ENCODE measurements at regions not wholly inside any gene's neighbourhood (a gene's known extent, or its start where the extent isn't known, plus 50 kb on each side); places are given as distances from the start of the nearest gene placed in this dataset.

DNA sequence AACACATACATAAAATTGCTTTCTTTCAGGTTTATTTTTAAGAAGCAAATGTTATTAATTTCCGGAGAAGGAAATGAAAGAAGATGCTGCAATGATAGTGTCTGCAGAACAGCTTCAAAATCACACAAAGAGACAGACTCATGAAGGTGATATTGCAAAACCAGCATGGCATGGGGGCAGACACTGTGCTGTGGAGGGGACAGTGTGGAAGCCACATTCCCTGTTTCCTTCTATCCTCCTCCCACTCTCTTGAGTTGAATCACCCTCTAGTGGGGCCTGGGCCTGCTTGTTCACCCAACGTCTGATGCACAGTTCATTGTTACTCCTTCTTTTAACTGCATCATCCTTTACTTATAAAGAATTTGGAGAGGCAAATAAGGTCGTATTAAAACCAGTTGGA lies 104.0 kb upstream of the INSIG1 start:
- Histone ChIP-seq H3K4me1 (ENCODE audit: control insufficient read depth, insufficient read depth, low read length) (no peaks in the 10 kb centered on the region), H3K36me3 (ENCODE audit: control insufficient read depth, insufficient read depth, low read length) (no peaks in the 10 kb centered on the region), H3K4me3 (ENCODE audit: low read depth, low read length) (no peak overlapping the region)

DNA sequence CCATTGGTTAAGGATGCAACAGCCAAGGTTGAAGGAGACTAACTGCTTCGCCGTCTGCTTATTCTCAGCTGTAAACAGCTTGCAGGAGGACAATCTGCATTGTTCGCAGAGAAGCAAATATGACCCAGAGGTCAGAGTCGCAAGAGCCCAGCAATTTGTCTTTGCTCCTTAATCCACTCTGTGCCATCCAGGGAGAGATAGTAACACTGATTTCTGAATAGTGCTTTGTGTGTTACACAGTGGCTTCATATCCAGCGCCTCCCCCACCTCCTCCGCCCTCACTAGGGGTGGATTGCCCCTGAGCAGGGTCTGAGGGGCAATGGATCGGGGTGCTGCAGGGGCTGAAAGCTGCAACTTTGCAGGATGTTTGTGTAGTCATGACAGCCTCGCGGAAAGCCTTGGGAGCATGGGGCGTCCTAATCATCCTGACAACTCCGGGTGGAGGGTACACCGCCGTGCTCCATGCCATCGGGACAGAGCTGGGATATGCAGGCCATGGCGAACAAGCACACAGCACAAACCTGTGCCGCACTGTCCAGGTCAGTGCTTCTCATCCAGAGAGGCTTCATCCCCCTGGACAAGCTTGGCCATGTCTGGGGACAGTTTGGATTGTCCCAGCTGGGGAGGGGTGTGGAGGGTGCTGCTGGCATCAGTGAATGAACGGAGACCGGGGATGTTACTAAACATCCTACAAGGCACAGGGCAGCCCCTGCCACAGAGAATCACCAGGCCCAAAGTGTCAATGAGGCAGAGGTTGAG lies 103.1 kb upstream of the INSIG1 start:
- no peaks in the 10 kb centered on the region for H3K36me3 ChIP-seq (ENCODE audit: control insufficient read depth, insufficient read depth, low read length)
- H3K4me3 ChIP-seq (ENCODE audit: low read depth, low read length), result no peak overlapping the region
- H3K9ac ChIP-seq (ENCODE audit: low read depth, low read length), result no peak overlapping the region
- peaks cover 5% of the 10 kb centered on the region for H3K27me3 ChIP-seq (ENCODE audit: control insufficient read depth, insufficient read depth, low read length)
- H3K9me3 ChIP-seq (ENCODE audit: control insufficient read depth, insufficient read depth, low read length), result peaks cover 3% of the 10 kb centered on the region
- no peaks in the 10 kb centered on the region for H3K4me1 ChIP-seq (ENCODE audit: control insufficient read depth, insufficient read depth, low read length)

More for the DNA sequence above, 104.0 kb upstream of the INSIG1 start:
- no peak overlapping the region for H3K9ac ChIP-seq (ENCODE audit: low read depth, low read length)
- peaks cover 3% of the 10 kb centered on the region for H3K9me3 ChIP-seq (ENCODE audit: control insufficient read depth, insufficient read depth, low read length)
- peaks cover 5% of the 10 kb centered on the region for H3K27me3 ChIP-seq (ENCODE audit: control insufficient read depth, insufficient read depth, low read length)

DNA sequence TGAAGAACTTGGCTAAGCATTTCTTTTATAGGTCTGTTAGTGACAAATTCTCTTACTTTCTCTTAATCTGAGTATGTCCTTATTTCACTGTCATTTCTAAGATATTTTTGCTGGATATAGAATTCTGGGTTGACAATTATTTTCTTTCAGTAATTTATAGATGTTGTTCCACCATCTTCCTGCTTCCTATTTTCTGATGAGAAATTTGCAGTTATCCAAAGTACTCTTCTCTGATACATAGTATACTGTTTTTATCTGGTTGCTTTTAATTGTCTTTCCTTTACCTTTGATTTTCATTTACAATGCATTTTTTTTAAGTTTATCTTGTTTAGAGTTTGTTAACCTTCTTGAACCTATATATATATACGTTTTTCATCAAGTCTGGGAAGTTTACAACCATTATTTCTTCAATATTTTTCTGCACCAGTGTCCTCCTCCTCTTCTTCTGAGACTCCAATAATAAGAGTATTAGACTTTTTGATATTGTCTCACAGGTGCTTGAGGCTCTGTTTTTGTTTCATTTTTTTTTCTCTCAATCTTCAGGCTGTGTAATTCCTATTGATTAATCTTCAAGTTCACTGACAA lies 101.6 kb upstream of the INSIG1 start:
- H3K36me3 ChIP-seq (ENCODE audit: control insufficient read depth, insufficient read depth, low read length), result no peaks in the 10 kb centered on the region

DNA sequence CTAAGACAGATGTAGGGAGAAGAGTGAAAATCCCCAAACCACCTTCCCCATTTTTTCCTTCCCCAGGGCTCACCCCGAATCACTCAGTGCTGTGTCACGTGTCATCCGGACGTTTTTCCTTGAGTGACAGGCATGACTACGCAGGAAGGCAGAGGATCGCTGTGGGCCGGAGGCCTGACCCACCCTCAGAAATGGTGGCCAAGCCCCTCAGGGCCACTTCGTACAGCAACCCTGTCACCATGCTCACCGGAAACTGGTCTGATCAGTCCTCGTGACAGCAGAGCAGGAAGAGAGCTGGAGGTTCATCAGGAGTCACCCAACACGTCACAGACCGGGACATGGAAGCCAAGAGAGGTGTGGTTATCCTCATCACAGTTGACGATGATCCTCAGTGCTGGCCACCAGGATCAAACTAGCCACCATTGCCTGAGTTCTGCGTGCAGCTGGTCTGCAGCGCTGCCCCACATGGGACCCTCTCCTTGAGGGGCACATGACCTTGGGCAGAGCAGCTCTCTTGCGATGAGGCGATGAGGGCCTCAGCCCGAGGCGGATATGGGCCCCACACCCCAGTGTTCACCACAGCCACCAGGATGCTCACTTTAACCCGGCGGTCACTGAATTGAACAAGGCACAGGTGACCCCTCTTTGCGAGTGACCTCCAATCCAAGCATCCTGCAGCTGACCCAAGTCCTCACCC lies 99.3 kb upstream of the INSIG1 start:
- Histone ChIP-seq H3K27me3 (ENCODE audit: control insufficient read depth, insufficient read depth, low read length) (no peaks in the 10 kb centered on the region), H3K9ac (ENCODE audit: low read depth, low read length) (no peak overlapping the region), H3K4me3 (ENCODE audit: low read depth, low read length) (no peak overlapping the region), H3K9me3 (ENCODE audit: control insufficient read depth, insufficient read depth, low read length) (no peaks in the 10 kb centered on the region), H3K4me1 (ENCODE audit: control insufficient read depth, insufficient read depth, low read length) (no peaks in the 10 kb centered on the region), H3K36me3 (ENCODE audit: control insufficient read depth, insufficient read depth, low read length) (no peaks in the 10 kb centered on the region)

More for the DNA sequence above, 101.6 kb upstream of the INSIG1 start:
- no peak overlapping the region for H3K9ac ChIP-seq (ENCODE audit: low read depth, low read length)
- peaks cover 3% of the 10 kb centered on the region for H3K9me3 ChIP-seq (ENCODE audit: control insufficient read depth, insufficient read depth, low read length)
- no peak overlapping the region for H3K4me3 ChIP-seq (ENCODE audit: low read depth, low read length)
- no peaks in the 10 kb centered on the region for H3K4me1 ChIP-seq (ENCODE audit: control insufficient read depth, insufficient read depth, low read length)
- H3K27me3 ChIP-seq (ENCODE audit: control insufficient read depth, insufficient read depth, low read length), result peaks cover under 1% of the 10 kb centered on the region

DNA sequence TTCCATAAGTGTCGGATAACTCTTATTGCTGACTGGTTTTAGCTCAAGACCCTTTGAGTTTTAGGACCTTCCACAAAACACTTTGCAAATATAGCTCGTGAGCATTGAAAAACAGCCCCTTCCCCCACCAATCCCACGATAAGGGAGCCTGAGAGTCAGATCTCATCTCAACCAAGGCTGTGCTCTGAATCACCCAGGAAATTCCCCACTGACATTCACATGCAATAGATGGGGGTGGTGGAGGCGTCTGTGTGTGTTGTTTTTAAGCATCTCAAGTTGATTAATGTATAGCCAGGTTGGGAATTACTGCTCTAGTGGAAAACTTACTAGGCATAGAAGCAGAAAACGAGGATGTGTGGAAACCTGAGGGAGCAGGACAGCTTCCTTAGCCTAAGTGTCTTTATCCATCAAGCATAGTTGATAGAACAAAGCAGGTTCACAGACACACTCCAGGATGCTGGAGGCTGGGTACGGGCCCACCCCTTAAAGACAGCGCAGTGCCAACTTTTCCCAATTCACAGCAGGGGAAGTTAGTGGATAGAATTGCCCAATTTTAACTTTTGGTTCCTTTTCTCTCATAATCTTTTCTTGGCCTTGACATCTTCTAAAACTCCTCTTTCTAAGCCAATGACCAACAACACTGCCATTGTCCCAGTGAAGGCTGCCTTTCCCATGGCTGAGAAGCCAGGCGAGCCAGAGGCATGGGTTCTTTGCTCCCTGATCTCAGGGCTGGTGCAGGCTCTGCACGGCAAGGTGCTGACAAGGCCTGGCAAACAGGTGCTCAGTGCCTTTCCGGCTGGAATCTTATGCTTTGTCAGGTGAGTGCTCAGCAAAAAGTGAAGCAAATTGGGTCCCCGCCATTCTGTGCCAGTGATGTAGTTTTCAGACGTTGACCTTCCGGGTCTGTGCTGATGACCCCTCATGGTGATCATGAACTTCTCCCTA lies 98.5 kb upstream of the INSIG1 start:
- H3K9ac ChIP-seq (ENCODE audit: low read depth, low read length), result no peak overlapping the region
- no peak overlapping the region for H3K4me3 ChIP-seq (ENCODE audit: low read depth, low read length)
- no peaks in the 10 kb centered on the region for H3K36me3 ChIP-seq (ENCODE audit: control insufficient read depth, insufficient read depth, low read length)
- no peaks in the 10 kb centered on the region for H3K9me3 ChIP-seq (ENCODE audit: control insufficient read depth, insufficient read depth, low read length)
- H3K4me1 ChIP-seq (ENCODE audit: control insufficient read depth, insufficient read depth, low read length), result no peaks in the 10 kb centered on the region
- H3K27me3 ChIP-seq (ENCODE audit: control insufficient read depth, insufficient read depth, low read length), result no peaks in the 10 kb centered on the region

DNA sequence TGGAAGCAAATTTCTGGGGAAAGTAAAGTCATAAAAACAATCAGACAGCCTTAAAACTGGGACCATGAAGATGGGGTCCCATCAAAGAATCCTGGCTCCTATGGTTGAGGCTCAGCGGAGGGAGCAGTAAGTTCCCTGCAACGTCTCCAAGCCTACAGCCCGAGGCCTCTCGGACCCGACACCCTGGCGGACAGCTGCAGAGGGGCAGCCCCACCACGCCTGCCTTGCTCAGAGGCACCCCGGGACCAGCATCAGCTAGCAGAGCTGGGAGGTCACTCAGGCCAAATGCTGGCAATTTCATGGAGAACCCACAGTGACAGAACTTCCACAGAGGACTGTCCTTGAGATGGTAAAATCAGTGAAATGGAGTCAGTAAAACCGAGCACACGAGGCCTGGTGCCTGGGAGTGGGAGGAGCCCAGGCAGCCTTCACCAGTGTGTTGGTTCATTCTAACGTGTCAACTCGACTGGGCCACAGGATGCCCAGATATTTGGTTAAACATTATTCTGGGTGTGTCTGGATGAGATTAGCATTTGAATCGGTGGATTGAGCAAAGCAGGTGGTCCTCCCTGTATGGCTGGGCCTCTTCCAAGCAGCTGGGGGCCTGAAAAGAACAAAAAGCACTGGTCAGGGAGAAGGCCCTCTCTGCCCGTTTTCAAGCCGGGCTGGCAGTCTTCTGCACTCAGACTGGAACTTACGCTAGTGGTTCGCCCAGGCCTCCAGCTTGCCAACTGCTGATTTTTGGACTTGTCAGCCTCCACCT lies 96.2 kb upstream of the INSIG1 start:
- H3K9ac ChIP-seq (ENCODE audit: low read depth, low read length), result no peak overlapping the region
- H3K36me3 ChIP-seq (ENCODE audit: control insufficient read depth, insufficient read depth, low read length), result no peaks in the 10 kb centered on the region
- H3K27me3 ChIP-seq (ENCODE audit: control insufficient read depth, insufficient read depth, low read length), result no peaks in the 10 kb centered on the region
- no peaks in the 10 kb centered on the region for H3K9me3 ChIP-seq (ENCODE audit: control insufficient read depth, insufficient read depth, low read length)
- no peaks in the 10 kb centered on the region for H3K4me1 ChIP-seq (ENCODE audit: control insufficient read depth, insufficient read depth, low read length)
- no peak overlapping the region for H3K4me3 ChIP-seq (ENCODE audit: low read depth, low read length)

DNA sequence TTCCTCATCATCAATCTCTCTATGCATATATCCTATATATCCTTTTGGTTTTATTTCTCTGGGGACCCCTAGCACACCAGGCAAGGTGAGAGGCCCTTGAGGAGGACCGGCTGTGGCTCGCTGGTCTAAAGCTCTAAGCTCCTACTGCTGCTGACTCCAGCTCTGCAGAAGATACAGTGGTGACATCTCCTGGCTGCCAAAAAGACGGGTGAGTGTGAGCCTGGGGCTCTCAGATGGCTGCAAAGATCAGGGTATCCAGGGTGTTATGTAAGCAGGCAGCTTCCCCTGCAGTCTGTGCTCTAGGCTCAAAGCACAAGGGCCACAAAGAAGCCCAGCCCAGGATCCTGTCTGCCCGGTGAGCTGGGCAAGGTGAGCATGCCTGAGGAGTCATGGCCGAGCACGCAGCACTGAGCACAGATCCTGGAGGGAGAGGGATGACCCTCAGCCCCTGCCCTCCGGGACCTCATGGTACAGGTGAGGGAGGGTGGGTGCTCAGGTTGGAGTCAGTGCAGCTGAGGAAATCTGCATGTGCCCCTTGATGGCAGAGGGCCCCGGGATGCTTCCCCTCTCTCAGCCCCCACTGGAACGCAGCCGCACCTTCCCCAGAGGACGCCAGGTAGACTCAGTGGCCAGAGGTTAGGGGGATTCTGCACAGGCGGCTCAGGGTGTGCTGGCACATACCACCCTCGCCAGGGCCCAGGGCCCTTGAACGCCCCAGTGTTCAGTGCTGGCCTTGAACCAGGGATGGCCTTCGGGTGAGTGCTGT lies 95.4 kb upstream of the INSIG1 start:
- Histone ChIP-seq H3K9ac (ENCODE audit: low read depth, low read length) (no peak overlapping the region), H3K9me3 (ENCODE audit: control insufficient read depth, insufficient read depth, low read length) (no peaks in the 10 kb centered on the region), H3K4me1 (ENCODE audit: control insufficient read depth, insufficient read depth, low read length) (no peaks in the 10 kb centered on the region), H3K36me3 (ENCODE audit: control insufficient read depth, insufficient read depth, low read length) (no peaks in the 10 kb centered on the region), H3K4me3 (ENCODE audit: low read depth, low read length) (no peak overlapping the region), H3K27me3 (ENCODE audit: control insufficient read depth, insufficient read depth, low read length) (no peaks in the 10 kb centered on the region)

DNA sequence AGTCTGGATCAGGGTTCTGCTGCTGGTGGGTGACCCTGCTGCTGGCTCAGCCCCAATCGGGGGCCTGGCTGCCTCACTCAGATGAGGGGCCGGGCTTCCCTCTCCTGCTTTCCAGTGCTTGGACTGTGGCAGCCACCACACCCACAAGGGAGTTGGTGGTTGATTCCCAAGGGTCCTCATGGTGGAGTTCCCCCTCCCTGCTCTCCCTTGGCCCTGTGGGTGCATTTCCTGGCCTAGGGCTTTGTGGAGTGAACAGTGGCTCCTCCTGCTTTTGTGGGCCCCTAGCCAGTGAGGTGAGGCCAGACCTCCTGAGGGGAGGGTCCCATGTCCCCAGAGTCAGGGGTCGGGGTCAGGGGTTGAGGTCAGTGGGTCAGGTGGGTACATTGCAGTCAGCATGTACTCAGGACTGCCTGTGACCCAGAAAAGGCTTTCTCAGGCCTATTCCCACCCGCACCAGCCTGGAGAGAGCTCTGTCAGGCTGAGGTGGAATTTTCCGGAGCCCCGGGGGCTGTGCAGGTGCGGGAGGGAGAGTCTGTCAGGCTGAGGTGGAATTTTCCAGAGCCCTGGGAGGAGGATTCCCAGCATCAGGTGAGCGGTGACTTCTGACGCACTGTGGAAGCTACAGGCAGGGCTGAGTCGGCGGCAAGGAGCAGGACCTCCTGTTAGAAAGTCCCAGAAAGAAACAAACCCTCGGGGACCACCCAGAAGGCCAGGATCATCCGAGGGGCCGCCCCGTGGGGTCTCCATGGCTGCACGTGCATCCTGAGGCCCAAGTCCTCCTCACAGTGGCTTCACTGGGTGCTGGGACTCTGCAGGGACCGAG lies 94.4 kb upstream of the INSIG1 start:
- no peak overlapping the region for H3K4me3 ChIP-seq (ENCODE audit: low read depth, low read length)
- H3K9me3 ChIP-seq (ENCODE audit: control insufficient read depth, insufficient read depth, low read length), result no peaks in the 10 kb centered on the region
- no peaks in the 10 kb centered on the region for H3K27me3 ChIP-seq (ENCODE audit: control insufficient read depth, insufficient read depth, low read length)
- no peaks in the 10 kb centered on the region for H3K36me3 ChIP-seq (ENCODE audit: control insufficient read depth, insufficient read depth, low read length)
- H3K9ac ChIP-seq (ENCODE audit: low read depth, low read length), result no peak overlapping the region
- H3K4me1 ChIP-seq (ENCODE audit: control insufficient read depth, insufficient read depth, low read length), result no peaks in the 10 kb centered on the region

DNA sequence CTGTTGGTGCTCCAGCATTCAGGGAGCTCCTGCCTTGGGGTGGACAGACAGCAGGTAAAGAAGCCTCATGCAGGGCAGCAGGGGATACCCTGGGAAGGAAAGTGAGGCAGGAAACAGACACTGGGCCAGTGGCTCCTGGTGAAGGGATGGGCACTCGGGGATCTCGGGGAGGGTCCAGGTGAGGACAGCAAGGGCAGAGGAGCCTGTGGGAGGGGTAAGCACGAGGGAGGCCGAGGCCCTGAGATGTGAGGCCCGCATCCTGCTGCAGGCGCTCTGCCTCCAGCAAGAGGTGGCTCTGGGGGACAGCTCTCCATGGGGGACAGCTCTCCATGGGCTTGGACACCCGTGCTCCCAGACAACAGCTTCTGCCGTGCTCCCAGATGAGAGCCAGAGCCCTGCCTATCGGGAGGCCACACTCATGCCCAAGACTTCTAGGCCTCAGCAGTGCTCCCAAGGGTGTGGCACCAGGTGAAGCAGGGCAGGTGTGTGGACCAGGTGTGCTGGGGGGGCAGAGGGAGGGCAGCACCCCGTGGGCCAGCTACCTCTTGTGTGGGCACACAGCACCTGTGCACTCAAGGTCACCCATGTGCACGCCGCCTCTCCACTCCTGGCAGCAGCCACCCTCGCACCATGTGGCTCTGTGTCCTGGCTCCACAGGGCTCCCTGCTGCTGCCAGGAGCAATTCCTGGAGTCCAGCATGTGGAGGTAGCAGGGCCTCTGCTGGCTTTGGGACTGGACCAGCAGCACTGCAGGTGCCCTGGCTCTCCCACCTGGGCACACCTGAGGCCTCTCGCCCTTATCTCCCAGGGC lies 93.6 kb upstream of the INSIG1 start:
- Histone ChIP-seq H3K36me3 (ENCODE audit: control insufficient read depth, insufficient read depth, low read length) (no peaks in the 10 kb centered on the region), H3K9ac (ENCODE audit: low read depth, low read length) (no peak overlapping the region), H3K27me3 (ENCODE audit: control insufficient read depth, insufficient read depth, low read length) (no peaks in the 10 kb centered on the region), H3K4me3 (ENCODE audit: low read depth, low read length) (no peak overlapping the region), H3K4me1 (ENCODE audit: control insufficient read depth, insufficient read depth, low read length) (no peaks in the 10 kb centered on the region), H3K9me3 (ENCODE audit: control insufficient read depth, insufficient read depth, low read length) (no peaks in the 10 kb centered on the region)

Measured in iPS-15b (cell line).